Sigmoid colon (tissue), 6 donors: ENCODE measurements at regions not wholly inside any gene's neighbourhood (a gene's known extent, or its start where the extent isn't known, plus 50 kb on each side); places are given as distances from the start of the nearest gene placed in this dataset.

Source experiments
- DNase-seq: peaks from one replicate; pipeline ENCODE4 v3.0.0-alpha.2; 2019
- H3K27ac ChIP-seq, 4 donors: fragments of 200-600 bp; sonication (generic); one replicate each; pipeline ENCODE4 v1.5.1; 2016 to 2019; ENCODE audit warnings: mild to moderate bottlenecking in 1 of 4
- H3K27me3 ChIP-seq, 3 donors: fragments of 200-600 bp; sonication (generic); one replicate each; pipeline ENCODE4 v1.5.1; 2019; ENCODE audit warnings: mild to moderate bottlenecking in 1 of 3
- H3K36me3 ChIP-seq, 4 donors: fragments of 200-600 bp; sonication (generic); one replicate each; pipeline ENCODE4 v1.5.1; 2016 to 2019
- H3K4me1 ChIP-seq, 4 donors: fragments of 200-600 bp; sonication (generic); one replicate each; pipeline ENCODE4 v1.5.1; 2017 to 2019
- H3K4me3 ChIP-seq, 4 donors: fragments of 200-600 bp; sonication (generic); one replicate each; pipeline ENCODE4 v1.5.1; 2017 to 2019; ENCODE audit warnings: mild to moderate bottlenecking in 2 of 4, moderate library complexity in 1 of 4
- H3K9me3 ChIP-seq, 4 donors: fragments of 200-600 bp in 3 of 4; sonication (generic) in 3 of 4; one replicate each; pipeline versions ENCODE4 v1.5.1 to v1.6.1; 2013 to 2019
- EP300 ChIP-seq, 4 donors: sonication (generic); formaldehyde crosslinking; IDR thresholded peaks; one replicate each; pipeline ENCODE4 v1.6.1; 2017; ENCODE audit warnings: antibody characterized with exemption in 4 of 4
- POLR2A ChIP-seq, 2 donors: fragments of 450-650 bp; IDR thresholded peaks; one replicate each; pipeline ENCODE4 v1.6.1; 2016; ENCODE audit warnings: antibody characterized with exemption in 2 of 2, mild to moderate bottlenecking in 2 of 2, moderate library complexity in 2 of 2
- POLR2AphosphoS5 ChIP-seq, 4 donors: sonication (generic); formaldehyde crosslinking; IDR thresholded peaks; one replicate each; pipeline ENCODE4 v1.6.1; 2017; ENCODE audit warnings: antibody characterized with exemption in 4 of 4
- WGBS, 2 donors: extraction: QIAGEN DNeasy Blood & Tissue Kit; methylation state at CpG; one replicate each; pipeline ENCODE4 v1.1.7; 2013; 5-methylcytosine and 5-hydroxymethylcytosine counted together
- intact Hi-C: fragments of 100-400 bp; cut with DNase I; formaldehyde crosslinking; loops from one replicate; pipeline ENCODE4 v1.15.1; 2023
- TF ChIP-seq, protein P1 (sequence below), 4 experiments: fragments of 450-650 bp in 3 of 4; fragments of 200-600 bp in 1 of 4; IDR thresholded peaks; one replicate each; pipeline ENCODE4 v1.5.1; 2016 to 2019; ENCODE audit warnings: antibody characterized with exemption in 4 of 4, mild to moderate bottlenecking in 3 of 4, moderate library complexity in 2 of 4
- donor health status: healthy with polysubstance abuse.
- donor health status: healthy.

DNA sequence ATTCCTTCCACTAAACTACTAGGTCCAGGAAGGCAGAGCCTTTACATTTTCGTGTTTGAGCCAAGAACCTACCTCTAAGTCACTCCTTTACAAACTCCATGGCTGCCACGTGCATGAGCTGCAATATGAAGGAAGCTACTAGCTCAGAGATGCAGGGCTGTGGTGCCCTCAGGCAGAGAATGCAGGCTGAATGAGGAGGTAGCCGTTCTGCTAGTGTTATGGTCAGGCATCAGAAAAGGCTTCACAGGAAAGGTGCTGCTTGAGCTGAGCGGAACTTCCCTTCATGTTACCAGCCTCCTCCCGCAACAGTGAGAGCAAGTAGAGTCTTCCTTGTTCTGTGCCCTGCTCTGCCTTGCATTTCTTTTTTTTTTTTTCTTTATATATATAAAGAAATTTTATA is 148.3 kb upstream of the PACRGL start:
- WGBS, 2 donors = 73 to 88% methylated on average over 5 of the region's 5 CpGs
- no peaks in the 10 kb centered on the region for H3K27me3 ChIP-seq
- no peaks in the 10 kb centered on the region for H3K9me3 ChIP-seq
- intact Hi-C loops = loop anchor here (10.0 kb wide), 1 partner anchor 133 kb away; no protein-coding TSS in a partner anchor
- TF ChIP-seq, protein P1, sequence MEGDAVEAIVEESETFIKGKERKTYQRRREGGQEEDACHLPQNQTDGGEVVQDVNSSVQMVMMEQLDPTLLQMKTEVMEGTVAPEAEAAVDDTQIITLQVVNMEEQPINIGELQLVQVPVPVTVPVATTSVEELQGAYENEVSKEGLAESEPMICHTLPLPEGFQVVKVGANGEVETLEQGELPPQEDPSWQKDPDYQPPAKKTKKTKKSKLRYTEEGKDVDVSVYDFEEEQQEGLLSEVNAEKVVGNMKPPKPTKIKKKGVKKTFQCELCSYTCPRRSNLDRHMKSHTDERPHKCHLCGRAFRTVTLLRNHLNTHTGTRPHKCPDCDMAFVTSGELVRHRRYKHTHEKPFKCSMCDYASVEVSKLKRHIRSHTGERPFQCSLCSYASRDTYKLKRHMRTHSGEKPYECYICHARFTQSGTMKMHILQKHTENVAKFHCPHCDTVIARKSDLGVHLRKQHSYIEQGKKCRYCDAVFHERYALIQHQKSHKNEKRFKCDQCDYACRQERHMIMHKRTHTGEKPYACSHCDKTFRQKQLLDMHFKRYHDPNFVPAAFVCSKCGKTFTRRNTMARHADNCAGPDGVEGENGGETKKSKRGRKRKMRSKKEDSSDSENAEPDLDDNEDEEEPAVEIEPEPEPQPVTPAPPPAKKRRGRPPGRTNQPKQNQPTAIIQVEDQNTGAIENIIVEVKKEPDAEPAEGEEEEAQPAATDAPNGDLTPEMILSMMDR (IDR thresholded peaks at IDR 0.05) = no peak
- TF ChIP-seq EP300 (IDR thresholded peaks at IDR 0.05) = no peak
- TF ChIP-seq POLR2AphosphoS5 (IDR thresholded peaks at IDR 0.05) = no peak
- TF ChIP-seq POLR2A (IDR thresholded peaks at IDR 0.05) = no peak
- peaks cover 0 to under 1% (median 0%) of the 10 kb centered on the region in 4 donors for H3K4me1 ChIP-seq
- H3K27ac ChIP-seq = no peak overlapping the region
- no peak overlapping the region for H3K4me3 ChIP-seq
- no peak for DNase-seq
- H3K36me3 ChIP-seq = peaks cover 0 to 12% (median 2%) of the 10 kb centered on the region in 4 donors

DNA sequence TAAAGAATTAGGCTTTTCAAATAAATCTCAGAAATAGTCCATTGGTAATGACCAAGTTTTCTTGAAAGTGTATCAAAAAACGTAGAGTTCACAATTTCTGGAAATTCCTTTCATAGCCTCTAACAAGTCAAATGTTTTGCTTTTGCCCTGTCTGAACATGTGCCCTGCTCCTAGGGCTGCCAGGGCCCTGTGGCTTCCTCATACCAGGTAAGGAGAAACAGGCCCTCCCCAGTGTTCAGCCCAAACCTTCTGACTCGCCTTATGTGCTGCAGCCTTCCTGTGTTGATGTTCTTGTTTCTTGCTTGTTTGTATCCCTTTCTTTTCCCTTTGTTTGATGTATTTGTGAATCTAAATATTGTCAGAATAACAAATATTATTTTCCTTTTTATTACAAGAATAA is 146.1 kb upstream of the PACRGL start:
- no peaks in the 10 kb centered on the region for H3K4me1 ChIP-seq
- H3K36me3 ChIP-seq = peaks cover 0 to 15% (median 2%) of the 10 kb centered on the region in 4 donors
- no peaks in the 10 kb centered on the region for H3K9me3 ChIP-seq
- no peaks in the 10 kb centered on the region for H3K27me3 ChIP-seq
- WGBS, 2 donors = 78 to 84% methylated on average over 2 of the region's 2 CpGs
- no peak for DNase-seq
- intact Hi-C loops = loop anchor here (10.0 kb wide), 1 partner anchor 131 kb away; no protein-coding TSS in a partner anchor
- TF ChIP-seq POLR2AphosphoS5 (IDR thresholded peaks at IDR 0.05) (no peak), EP300 (IDR thresholded peaks at IDR 0.05) (no peak), POLR2A (IDR thresholded peaks at IDR 0.05) (no peak)
- TF ChIP-seq, protein P1 (IDR thresholded peaks at IDR 0.05) = no peak
- no peak overlapping the region for H3K27ac ChIP-seq
- no peak overlapping the region for H3K4me3 ChIP-seq

- peaks cover 0 to 10% (median 0%) of the 10 kb centered on the region in 4 donors for H3K36me3 ChIP-seq
- H3K9me3 ChIP-seq = no peaks in the 10 kb centered on the region
- no peak overlapping the region for H3K4me3 ChIP-seq
- intact Hi-C loops = no loop called here
- no peaks in the 10 kb centered on the region for H3K27me3 ChIP-seq
- no peak for DNase-seq
- no peak overlapping the region for H3K27ac ChIP-seq
- H3K4me1 ChIP-seq = no peaks in the 10 kb centered on the region
- TF ChIP-seq EP300 (IDR thresholded peaks at IDR 0.05) (no peak), POLR2AphosphoS5 (IDR thresholded peaks at IDR 0.05) (no peak), POLR2A (IDR thresholded peaks at IDR 0.05) (no peak)
- TF ChIP-seq, protein P1 (IDR thresholded peaks at IDR 0.05) = no peak
- WGBS, 2 donors = 83 to 84% methylated on average over 7 of the region's 7 CpGs
Observed at GRCh38 chr4:20565075-20565721, 135.1 kb upstream of the PACRGL start.

DNA sequence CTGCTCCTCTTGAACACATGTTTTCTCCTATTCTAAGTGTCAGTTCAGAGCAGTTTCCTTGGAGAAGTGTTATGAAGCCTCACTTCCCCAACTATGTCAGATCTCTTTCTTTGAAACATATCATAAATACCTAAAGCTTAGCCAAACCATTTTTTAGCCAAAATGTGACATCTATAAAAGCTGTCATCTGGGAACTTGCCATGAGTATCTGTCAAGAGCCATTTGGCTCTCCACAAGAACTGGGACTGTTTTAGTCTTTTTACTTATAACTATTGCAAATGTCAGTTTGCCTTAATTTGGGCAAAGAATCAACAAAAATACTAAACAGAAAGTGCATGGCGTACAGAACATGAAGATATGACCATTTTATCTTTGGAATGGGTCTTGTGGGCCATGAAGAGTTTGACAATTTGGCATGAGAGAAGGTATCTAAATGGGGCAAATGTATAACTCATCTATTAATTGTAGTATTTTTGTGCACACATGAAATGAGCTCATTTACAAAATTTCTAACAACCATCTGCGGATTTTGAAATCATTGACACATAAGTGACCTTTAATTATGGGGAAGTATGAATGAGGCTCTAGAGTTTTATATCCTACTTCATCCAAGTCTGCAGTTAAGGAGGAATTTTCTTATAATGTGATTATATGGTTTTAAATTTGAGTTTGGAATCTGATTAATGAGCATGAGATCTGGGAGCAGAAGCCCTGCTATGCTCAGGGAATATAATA is 129.1 kb upstream of the PACRGL start:
- intact Hi-C loops = no loop called here
- 83 to 90% methylated on average over 2 of the region's 2 CpGs for WGBS, 2 donors
- TF ChIP-seq POLR2A (IDR thresholded peaks at IDR 0.05) (no peak), POLR2AphosphoS5 (IDR thresholded peaks at IDR 0.05) (no peak), EP300 (IDR thresholded peaks at IDR 0.05) (no peak)
- TF ChIP-seq, protein P1 (IDR thresholded peaks at IDR 0.05) = no peak

More for the DNA sequence above, 129.1 kb upstream of the PACRGL start:
- Histone ChIP-seq H3K27ac (no peak overlapping the region), H3K4me1 (no peaks in the 10 kb centered on the region), H3K4me3 (no peak overlapping the region), H3K9me3 (no peaks in the 10 kb centered on the region), H3K27me3 (no peaks in the 10 kb centered on the region), H3K36me3 (peaks cover 0 to 10% (median 0%) of the 10 kb centered on the region in 4 donors)
- no peak for DNase-seq
